A673 (cell line): ENCODE measurements at regions not wholly inside any gene's neighbourhood (a gene's known extent, or its start where the extent isn't known, plus 50 kb on each side); places are given as distances from the start of the nearest gene placed in this dataset.

Experiments used
- BruUV-seq: library from RNA; stranded (reverse); fragments of 400-500 nt; replicated peaks from 2 replicates; lab custom pipeline; 2021; lab: Mats Ljungman, UMichigan
- CTCF ChIA-PET: fragments of 300-600 bp; sonication (Branson Sonifier 250); formaldehyde crosslinking; loops from one replicate; lab custom pipeline; 2022; ENCODE audit warnings: antibody characterized with exemption; lab: Charles Lee
- POLR2A ChIA-PET: fragments of 300-600 bp; sonication (Branson Sonifier 250); formaldehyde crosslinking; loops from one replicate; lab custom pipeline; 2022; ENCODE audit warnings: antibody characterized with exemption; ENCODE audit not compliant: low non-redundant PET; lab: Charles Lee
- DNase-seq: peaks from one replicate; pipeline ENCODE4 v3.0.0-alpha.2; 2015; ENCODE audit warnings: low spot score
- H3K27ac ChIP-seq: fragments of 200-600 bp; sonication (generic); 2 replicates; pipeline ENCODE4 v1.5.1; 2016; ENCODE audit warnings: mixed run types, low read depth, mild to moderate bottlenecking, mixed read lengths, antibody characterized with exemption, low read length; ENCODE audit not compliant: poor library complexity, severe bottlenecking
- H3K27me3 ChIP-seq: fragments of 200-600 bp; sonication (generic); replicated peaks from 2 replicates; pipeline ENCODE4 v1.6.1; 2017; ENCODE audit warnings: mixed run types, low read depth, mild to moderate bottlenecking, mixed read lengths, antibody characterized with exemption, low read length; ENCODE audit not compliant: insufficient read depth, poor library complexity
- H3K36me3 ChIP-seq: fragments of 200-600 bp; sonication (generic); 2 replicates; pipeline ENCODE4 v1.6.1; 2016; ENCODE audit warnings: mixed run types, mild to moderate bottlenecking, mixed read lengths, antibody characterized with exemption, low read length; ENCODE audit not compliant: insufficient read depth, poor library complexity, severe bottlenecking
- H3K4me1 ChIP-seq: fragments of 200-600 bp; sonication (generic); 2 replicates; pipeline ENCODE4 v1.6.1; 2017; ENCODE audit warnings: mixed run types, mild to moderate bottlenecking, mixed read lengths, antibody characterized with exemption, low read length; ENCODE audit not compliant: insufficient read depth, poor library complexity, severe bottlenecking
- H3K4me3 ChIP-seq: fragments of 200-600 bp; sonication (generic); 2 replicates; pipeline ENCODE4 v1.5.1; 2016; ENCODE audit warnings: low read depth, mixed run types, mild to moderate bottlenecking, mixed read lengths, low read length; ENCODE audit not compliant: poor library complexity, severe bottlenecking
- H3K9me3 ChIP-seq: fragments of 200-600 bp; sonication (generic); 2 replicates; pipeline ENCODE4 v1.6.1; 2016; ENCODE audit warnings: mixed run types, low read depth, mild to moderate bottlenecking, mixed read lengths, antibody characterized with exemption, low read length; ENCODE audit not compliant: poor library complexity, severe bottlenecking
- EZH2 ChIP-seq: fragments of 200-600 bp; sonication (generic); IDR thresholded peaks from 2 replicates; pipeline ENCODE4 v1.6.1; 2017; ENCODE audit warnings: borderline replicate concordance, low read depth, mild to moderate bottlenecking, mixed read lengths, antibody characterized with exemption, low read length; ENCODE audit not compliant: poor library complexity, severe bottlenecking
- intact Hi-C: fragments of 100-400 bp; cut with micrococcal nuclease; formaldehyde crosslinking; loops from one replicate; pipeline ENCODE4 v1.10.0; 2022; ENCODE audit not compliant: unreplicated experiment
- TF ChIP-seq, protein P1 (sequence below): fragments of 300-800, 200-600 bp; sonication (generic); conservative IDR thresholded peaks from 2 replicates; pipeline ENCODE4 v1.5.1; 2017; ENCODE audit warnings: low read depth, mild to moderate bottlenecking, antibody characterized with exemption, low read length, moderate library complexity, mixed read lengths

DNA sequence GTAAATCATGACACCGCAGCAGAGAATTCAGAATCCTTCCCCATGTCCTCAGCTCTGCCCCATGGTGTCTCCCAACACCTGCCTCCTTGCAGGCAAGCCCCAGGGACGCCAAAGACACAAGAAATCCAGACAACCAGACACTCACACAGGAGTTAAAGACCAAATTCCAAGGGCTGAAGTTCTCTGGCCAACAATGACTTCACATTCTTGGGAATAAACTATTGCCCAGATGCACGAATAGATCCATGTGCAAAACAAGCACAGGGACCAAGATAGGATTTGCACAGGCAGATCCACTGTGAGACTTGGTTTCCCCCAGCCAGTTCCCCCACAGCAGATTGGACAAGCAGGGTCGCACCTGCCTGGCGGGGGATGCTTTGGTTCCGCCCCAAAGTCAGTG is 246.7 kb downstream of the SOD2 start:
- H3K27me3 ChIP-seq, result no peaks in the 10 kb centered on the region
- DNase-seq, result no peak
- ChIA-PET CTCF (no interaction called here), POLR2A (no interaction called here)
- no peaks in the 10 kb centered on the region for H3K9me3 ChIP-seq
- no peaks in the 10 kb centered on the region for H3K4me1 ChIP-seq
- no peak overlapping the region for H3K4me3 ChIP-seq
- no TSS peak for BruUV-seq
- H3K36me3 ChIP-seq, result no peaks in the 10 kb centered on the region
- TF ChIP-seq, protein P1, sequence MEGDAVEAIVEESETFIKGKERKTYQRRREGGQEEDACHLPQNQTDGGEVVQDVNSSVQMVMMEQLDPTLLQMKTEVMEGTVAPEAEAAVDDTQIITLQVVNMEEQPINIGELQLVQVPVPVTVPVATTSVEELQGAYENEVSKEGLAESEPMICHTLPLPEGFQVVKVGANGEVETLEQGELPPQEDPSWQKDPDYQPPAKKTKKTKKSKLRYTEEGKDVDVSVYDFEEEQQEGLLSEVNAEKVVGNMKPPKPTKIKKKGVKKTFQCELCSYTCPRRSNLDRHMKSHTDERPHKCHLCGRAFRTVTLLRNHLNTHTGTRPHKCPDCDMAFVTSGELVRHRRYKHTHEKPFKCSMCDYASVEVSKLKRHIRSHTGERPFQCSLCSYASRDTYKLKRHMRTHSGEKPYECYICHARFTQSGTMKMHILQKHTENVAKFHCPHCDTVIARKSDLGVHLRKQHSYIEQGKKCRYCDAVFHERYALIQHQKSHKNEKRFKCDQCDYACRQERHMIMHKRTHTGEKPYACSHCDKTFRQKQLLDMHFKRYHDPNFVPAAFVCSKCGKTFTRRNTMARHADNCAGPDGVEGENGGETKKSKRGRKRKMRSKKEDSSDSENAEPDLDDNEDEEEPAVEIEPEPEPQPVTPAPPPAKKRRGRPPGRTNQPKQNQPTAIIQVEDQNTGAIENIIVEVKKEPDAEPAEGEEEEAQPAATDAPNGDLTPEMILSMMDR, result no peak
- no peak for TF ChIP-seq EZH2
- H3K27ac ChIP-seq, result no peak overlapping the region
- intact Hi-C loops, result no loop called here

DNA sequence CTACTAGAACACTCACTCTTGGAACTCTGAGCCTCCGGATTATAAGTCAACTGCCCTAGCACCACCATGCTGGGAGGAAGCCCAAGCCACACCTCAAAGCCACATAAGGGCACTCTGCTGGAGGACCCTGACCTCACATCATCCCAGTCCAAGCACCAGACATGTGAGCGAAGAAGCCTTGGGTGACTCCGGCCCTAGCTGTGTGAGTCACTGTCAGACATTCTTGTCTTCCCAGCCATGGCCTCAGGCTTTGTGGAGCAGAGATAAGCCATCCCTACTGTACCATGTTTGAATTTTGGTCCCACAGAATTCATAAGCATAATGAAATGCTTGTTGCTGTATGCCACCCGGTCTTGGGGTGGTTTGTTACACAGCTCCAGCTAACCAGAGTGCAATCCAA is 247.7 kb downstream of the SOD2 start:
- POLR2A ChIA-PET, result no interaction called here
- Histone ChIP-seq H3K9me3 (no peaks in the 10 kb centered on the region), H3K36me3 (no peaks in the 10 kb centered on the region), H3K4me1 (no peaks in the 10 kb centered on the region), H3K27ac (no peak overlapping the region), H3K4me3 (no peak overlapping the region), H3K27me3 (no peaks in the 10 kb centered on the region)
- no TSS peak for BruUV-seq
- CTCF ChIA-PET, result no interaction called here
- TF ChIP-seq EZH2, result no peak
- intact Hi-C loops, result no loop called here
- no peak for DNase-seq

DNA sequence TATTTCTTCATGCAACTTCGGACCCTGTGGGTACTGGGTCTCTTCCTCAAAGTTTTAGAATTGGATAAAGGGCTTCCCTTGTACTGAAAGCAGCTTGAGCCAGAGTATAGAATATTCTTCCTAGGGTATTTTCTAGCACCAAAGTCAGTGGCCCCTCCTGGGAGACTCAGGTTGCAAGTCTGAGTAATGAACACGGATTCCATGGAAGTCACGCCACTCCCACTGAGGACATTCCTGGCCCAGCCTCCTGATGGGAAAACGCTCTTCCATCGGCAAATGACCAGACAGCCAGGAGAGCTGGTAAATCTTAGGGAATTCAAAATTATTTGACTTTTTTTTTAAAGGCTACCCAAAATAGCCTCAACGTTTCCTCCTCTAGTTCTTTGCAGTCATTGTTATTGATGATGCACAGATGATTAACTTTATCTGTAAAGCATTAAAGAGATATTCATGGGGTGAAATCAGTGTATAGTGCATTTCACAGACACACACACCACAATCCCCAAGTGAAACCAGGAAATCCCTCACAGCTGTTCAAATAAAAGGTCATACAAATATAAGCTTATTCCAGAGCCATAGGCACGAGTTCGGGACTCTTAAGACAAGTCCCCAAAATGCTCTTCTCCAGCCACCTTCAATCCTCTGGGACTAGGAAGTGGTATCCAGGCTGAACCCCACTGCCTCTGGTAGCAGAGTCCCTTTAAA is 248.8 kb downstream of the SOD2 start:
- TF ChIP-seq, protein P1, result no peak
- no peak for TF ChIP-seq EZH2
- BruUV-seq, result no TSS peak
- Histone ChIP-seq H3K9me3 (no peaks in the 10 kb centered on the region), H3K27me3 (no peaks in the 10 kb centered on the region), H3K27ac (no peak overlapping the region), H3K36me3 (no peaks in the 10 kb centered on the region), H3K4me3 (no peak overlapping the region), H3K4me1 (no peaks in the 10 kb centered on the region)
- no peak for DNase-seq
- CTCF ChIA-PET, result no interaction called here
- POLR2A ChIA-PET, result no interaction called here
- intact Hi-C loops, result no loop called here

- H3K36me3 ChIP-seq, result no peaks in the 10 kb centered on the region
- no TSS peak for BruUV-seq
- no peak overlapping the region for H3K27ac ChIP-seq
- DNase-seq, result no peak
- no peaks in the 10 kb centered on the region for H3K27me3 ChIP-seq
- H3K4me3 ChIP-seq, result no peak overlapping the region
- intact Hi-C loops, result no loop called here
- ChIA-PET CTCF (no interaction called here), POLR2A (interaction anchor here (0.6 kb wide), 1 partner anchor 111 kb away, joined by 3 read pairs; no protein-coding TSS in a partner anchor)
- TF ChIP-seq, protein P1, result no peak
- TF ChIP-seq EZH2, result no peak
- no peaks in the 10 kb centered on the region for H3K9me3 ChIP-seq
- no peaks in the 10 kb centered on the region for H3K4me1 ChIP-seq
Measured at GRCh38 chr6:159443417-159443920, 249.6 kb downstream of the SOD2 start.
